ENCODE measurements at regions not wholly inside any gene's neighbourhood (a gene's known extent, or its start where the extent isn't known, plus 50 kb on each side); places are given as distances from the start of the nearest gene placed in this dataset.

DNA sequence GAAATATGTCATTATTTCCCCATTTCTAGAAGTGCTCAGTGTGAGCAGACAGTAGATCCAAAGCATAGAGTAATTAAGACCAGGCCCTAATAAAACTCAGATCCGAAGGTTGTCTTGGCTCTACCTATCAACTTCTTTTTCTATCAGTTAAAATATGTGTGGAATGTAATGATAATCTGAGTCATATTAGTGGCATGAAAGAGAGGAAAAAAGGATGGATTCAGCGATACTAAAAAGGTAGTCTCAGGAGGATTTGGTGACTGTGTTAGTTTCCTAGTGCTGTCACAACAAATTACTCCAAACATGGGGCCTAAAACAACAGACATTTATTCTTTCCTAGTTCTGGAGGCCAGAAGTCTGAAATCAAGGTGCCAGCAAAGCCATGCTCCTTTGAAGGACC is 103.7 kb upstream of the NABP1 start:
- TF ChIP-seq, protein P1, sequence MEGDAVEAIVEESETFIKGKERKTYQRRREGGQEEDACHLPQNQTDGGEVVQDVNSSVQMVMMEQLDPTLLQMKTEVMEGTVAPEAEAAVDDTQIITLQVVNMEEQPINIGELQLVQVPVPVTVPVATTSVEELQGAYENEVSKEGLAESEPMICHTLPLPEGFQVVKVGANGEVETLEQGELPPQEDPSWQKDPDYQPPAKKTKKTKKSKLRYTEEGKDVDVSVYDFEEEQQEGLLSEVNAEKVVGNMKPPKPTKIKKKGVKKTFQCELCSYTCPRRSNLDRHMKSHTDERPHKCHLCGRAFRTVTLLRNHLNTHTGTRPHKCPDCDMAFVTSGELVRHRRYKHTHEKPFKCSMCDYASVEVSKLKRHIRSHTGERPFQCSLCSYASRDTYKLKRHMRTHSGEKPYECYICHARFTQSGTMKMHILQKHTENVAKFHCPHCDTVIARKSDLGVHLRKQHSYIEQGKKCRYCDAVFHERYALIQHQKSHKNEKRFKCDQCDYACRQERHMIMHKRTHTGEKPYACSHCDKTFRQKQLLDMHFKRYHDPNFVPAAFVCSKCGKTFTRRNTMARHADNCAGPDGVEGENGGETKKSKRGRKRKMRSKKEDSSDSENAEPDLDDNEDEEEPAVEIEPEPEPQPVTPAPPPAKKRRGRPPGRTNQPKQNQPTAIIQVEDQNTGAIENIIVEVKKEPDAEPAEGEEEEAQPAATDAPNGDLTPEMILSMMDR (IDR thresholded peaks at IDR 0.05), result no peak
- TF ChIP-seq POLR2A (IDR thresholded peaks at IDR 0.05), result no peak

Measured in lower leg skin (tissue), 3 donors.